ENCODE measurements at regions not wholly inside any gene's neighbourhood (a gene's known extent, or its start where the extent isn't known, plus 50 kb on each side); places are given as distances from the start of the nearest gene placed in this dataset.

- H3K27me3 ChIP-seq (ENCODE audit: control insufficient read depth, low read length), result no peaks in the 10 kb centered on the region
- H3K9me2 ChIP-seq (replicated peaks; ENCODE audit: control insufficient read depth, low read length), result no peaks in the 10 kb centered on the region
- H3K4me2 ChIP-seq (ENCODE audit: low read length), result no peak overlapping the region
- H3K79me2 ChIP-seq (ENCODE audit: control insufficient read depth, low read length), result no peaks in the 10 kb centered on the region
- H3K4me1 ChIP-seq (ENCODE audit: control insufficient read depth, low read length), result no peaks in the 10 kb centered on the region
- no peak overlapping the region for H3K27ac ChIP-seq (ENCODE audit: low read depth, low read length)
- H3K36me3 ChIP-seq (ENCODE audit: control insufficient read depth, low read length), result no peaks in the 10 kb centered on the region
- TF ChIP-seq, protein P1, sequence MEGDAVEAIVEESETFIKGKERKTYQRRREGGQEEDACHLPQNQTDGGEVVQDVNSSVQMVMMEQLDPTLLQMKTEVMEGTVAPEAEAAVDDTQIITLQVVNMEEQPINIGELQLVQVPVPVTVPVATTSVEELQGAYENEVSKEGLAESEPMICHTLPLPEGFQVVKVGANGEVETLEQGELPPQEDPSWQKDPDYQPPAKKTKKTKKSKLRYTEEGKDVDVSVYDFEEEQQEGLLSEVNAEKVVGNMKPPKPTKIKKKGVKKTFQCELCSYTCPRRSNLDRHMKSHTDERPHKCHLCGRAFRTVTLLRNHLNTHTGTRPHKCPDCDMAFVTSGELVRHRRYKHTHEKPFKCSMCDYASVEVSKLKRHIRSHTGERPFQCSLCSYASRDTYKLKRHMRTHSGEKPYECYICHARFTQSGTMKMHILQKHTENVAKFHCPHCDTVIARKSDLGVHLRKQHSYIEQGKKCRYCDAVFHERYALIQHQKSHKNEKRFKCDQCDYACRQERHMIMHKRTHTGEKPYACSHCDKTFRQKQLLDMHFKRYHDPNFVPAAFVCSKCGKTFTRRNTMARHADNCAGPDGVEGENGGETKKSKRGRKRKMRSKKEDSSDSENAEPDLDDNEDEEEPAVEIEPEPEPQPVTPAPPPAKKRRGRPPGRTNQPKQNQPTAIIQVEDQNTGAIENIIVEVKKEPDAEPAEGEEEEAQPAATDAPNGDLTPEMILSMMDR (IDR thresholded peaks at IDR 0.05; ENCODE audit: low read depth, low read length, poor library complexity, severe bottlenecking), result no peak
- no peak for TF ChIP-seq EZH2phosphoT487 (IDR thresholded peaks at IDR 0.05; ENCODE audit: borderline replicate concordance, low read length)
- no peaks in the 10 kb centered on the region for H3F3A ChIP-seq (ENCODE audit: control insufficient read depth, insufficient read depth)
- H3K4me3 ChIP-seq (ENCODE audit: low read length), result no peak overlapping the region
- H4K20me1 ChIP-seq (ENCODE audit: control insufficient read depth, insufficient read depth, low read depth, low read length), result no peaks in the 10 kb centered on the region
- no peaks in the 10 kb centered on the region for H3K9me3 ChIP-seq (ENCODE audit: control insufficient read depth, insufficient read depth, low read length)
These were observed 813.0 kb downstream of the GALC start for GRCh38 chr14:87179936-87180335.

DNA sequence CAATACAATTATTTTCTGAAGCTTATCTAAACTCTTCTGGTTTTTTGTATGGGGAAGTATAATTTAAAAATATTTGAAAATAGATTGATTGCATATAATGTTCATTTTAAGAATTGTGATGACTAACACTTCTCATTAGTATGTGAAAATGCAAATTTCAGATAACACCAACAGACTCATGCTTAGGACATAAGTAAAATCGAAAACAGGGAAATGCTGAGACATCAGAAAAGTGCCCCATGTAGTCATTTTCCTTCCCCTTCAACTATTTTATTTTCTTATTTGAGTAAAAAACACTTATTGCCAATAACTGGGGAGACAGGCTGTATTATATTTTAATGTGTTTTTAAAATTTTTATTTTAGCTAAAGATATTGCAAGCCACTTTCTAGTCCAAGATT lies 814.7 kb downstream of the GALC start:
- no peaks in the 10 kb centered on the region for H3K36me3 ChIP-seq (ENCODE audit: control insufficient read depth, low read length)
- no peak overlapping the region for H3K27ac ChIP-seq (ENCODE audit: low read depth, low read length)
- H3K4me3 ChIP-seq (ENCODE audit: low read length), result no peak overlapping the region
- no peaks in the 10 kb centered on the region for H3F3A ChIP-seq (ENCODE audit: control insufficient read depth, insufficient read depth)
- H3K27me3 ChIP-seq (ENCODE audit: control insufficient read depth, low read length), result no peaks in the 10 kb centered on the region
- TF ChIP-seq, protein P1 (IDR thresholded peaks at IDR 0.05; ENCODE audit: low read depth, low read length, poor library complexity, severe bottlenecking), result no peak
- no peak for TF ChIP-seq EZH2phosphoT487 (IDR thresholded peaks at IDR 0.05; ENCODE audit: borderline replicate concordance, low read length)
- no peaks in the 10 kb centered on the region for H3K9me3 ChIP-seq (ENCODE audit: control insufficient read depth, insufficient read depth, low read length)
- H3K4me2 ChIP-seq (ENCODE audit: low read length), result no peak overlapping the region
- no peaks in the 10 kb centered on the region for H4K20me1 ChIP-seq (ENCODE audit: control insufficient read depth, insufficient read depth, low read depth, low read length)
- no peaks in the 10 kb centered on the region for H3K9me2 ChIP-seq (replicated peaks; ENCODE audit: control insufficient read depth, low read length)
- no peaks in the 10 kb centered on the region for H3K79me2 ChIP-seq (ENCODE audit: control insufficient read depth, low read length)
- H3K4me1 ChIP-seq (ENCODE audit: control insufficient read depth, low read length), result no peaks in the 10 kb centered on the region

DNA sequence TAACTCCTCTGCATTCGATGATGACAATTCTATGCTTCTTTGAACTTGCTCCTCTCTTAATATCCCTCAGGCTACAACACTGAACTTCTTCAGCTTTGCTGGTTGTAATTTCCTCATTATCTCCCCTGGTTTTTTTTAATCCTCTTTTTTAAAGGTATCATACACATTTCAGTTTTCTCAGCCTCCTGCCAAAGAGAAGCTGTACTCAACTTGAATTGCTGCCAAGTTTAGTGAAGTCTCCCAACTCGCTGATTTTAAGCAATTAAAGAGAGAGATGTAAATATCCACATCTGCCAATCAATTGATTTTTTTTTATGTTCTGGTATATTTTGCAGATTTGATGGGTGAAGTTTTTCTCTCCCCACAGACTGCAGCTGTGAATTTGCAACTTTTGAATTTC lies 817.8 kb downstream of the GALC start:
- Histone ChIP-seq H3K79me2 (ENCODE audit: control insufficient read depth, low read length) (no peaks in the 10 kb centered on the region), H3K27me3 (ENCODE audit: control insufficient read depth, low read length) (no peaks in the 10 kb centered on the region), H3K4me2 (ENCODE audit: low read length) (no peak overlapping the region), H3F3A (ENCODE audit: control insufficient read depth, insufficient read depth) (no peaks in the 10 kb centered on the region), H3K9me3 (ENCODE audit: control insufficient read depth, insufficient read depth, low read length) (no peaks in the 10 kb centered on the region), H3K36me3 (ENCODE audit: control insufficient read depth, low read length) (no peaks in the 10 kb centered on the region), H3K4me3 (ENCODE audit: low read length) (no peak overlapping the region), H4K20me1 (ENCODE audit: control insufficient read depth, insufficient read depth, low read depth, low read length) (no peaks in the 10 kb centered on the region), H3K27ac (ENCODE audit: low read depth, low read length) (no peak overlapping the region), H3K9me2 (replicated peaks; ENCODE audit: control insufficient read depth, low read length) (no peaks in the 10 kb centered on the region), H3K4me1 (ENCODE audit: control insufficient read depth, low read length) (no peaks in the 10 kb centered on the region)
- TF ChIP-seq, protein P1 (IDR thresholded peaks at IDR 0.05; ENCODE audit: low read depth, low read length, poor library complexity, severe bottlenecking), result no peak
- TF ChIP-seq EZH2phosphoT487 (IDR thresholded peaks at IDR 0.05; ENCODE audit: borderline replicate concordance, low read length), result no peak

- Histone ChIP-seq H3K36me3 (ENCODE audit: control insufficient read depth, low read length) (no peaks in the 10 kb centered on the region), H4K20me1 (ENCODE audit: control insufficient read depth, insufficient read depth, low read depth, low read length) (no peaks in the 10 kb centered on the region), H3F3A (ENCODE audit: control insufficient read depth, insufficient read depth) (no peaks in the 10 kb centered on the region), H3K27me3 (ENCODE audit: control insufficient read depth, low read length) (no peaks in the 10 kb centered on the region), H3K9me2 (replicated peaks; ENCODE audit: control insufficient read depth, low read length) (no peaks in the 10 kb centered on the region), H3K4me2 (ENCODE audit: low read length) (no peak overlapping the region), H3K4me3 (ENCODE audit: low read length) (no peak overlapping the region), H3K79me2 (ENCODE audit: control insufficient read depth, low read length) (no peaks in the 10 kb centered on the region), H3K4me1 (ENCODE audit: control insufficient read depth, low read length) (no peaks in the 10 kb centered on the region), H3K27ac (ENCODE audit: low read depth, low read length) (no peak overlapping the region), H3K9me3 (ENCODE audit: control insufficient read depth, insufficient read depth, low read length) (no peaks in the 10 kb centered on the region)
- TF ChIP-seq, protein P1 (IDR thresholded peaks at IDR 0.05; ENCODE audit: low read depth, low read length, poor library complexity, severe bottlenecking), result no peak
- no peak for TF ChIP-seq EZH2phosphoT487 (IDR thresholded peaks at IDR 0.05; ENCODE audit: borderline replicate concordance, low read length)
These were observed 821.8 kb downstream of the GALC start for GRCh38 chr14:87171141-87171540.
